ENCODE measurements at regions not wholly inside any gene's neighbourhood (a gene's known extent, or its start where the extent isn't known, plus 50 kb on each side); places are given as distances from the start of the nearest gene placed in this dataset.

- DNase-seq, result no peak
Observed at GRCh38 chr4:153974452-153974851, 185.6 kb upstream of the SFRP2 start.

GRCh38 chr4:153973942-153974341 lies 185.1 kb upstream of the SFRP2 start:
- DNase-seq, result no peak

GRCh38 chr4:153971899-153972298 lies 183.0 kb upstream of the SFRP2 start:
- no peak for DNase-seq

DNA sequence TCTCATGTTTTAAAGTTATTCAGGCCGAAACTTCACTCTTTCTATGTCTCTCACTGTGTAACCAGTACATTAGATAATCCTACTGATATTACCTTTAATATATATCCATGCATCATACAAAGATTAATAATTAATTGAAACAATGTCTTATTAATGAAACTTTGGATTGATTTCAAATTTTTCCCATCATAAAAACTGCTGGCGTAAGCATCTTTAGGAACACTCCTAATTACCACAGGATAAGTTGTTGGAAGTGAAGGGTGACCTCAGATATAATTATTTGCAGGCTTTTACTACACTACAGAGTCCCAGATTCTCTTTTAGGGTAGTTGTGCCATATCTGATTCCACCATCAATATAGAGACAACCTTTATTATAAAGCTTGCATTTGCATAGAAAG lies 181.3 kb upstream of the SFRP2 start:
- DNase-seq, result no peak

DNA sequence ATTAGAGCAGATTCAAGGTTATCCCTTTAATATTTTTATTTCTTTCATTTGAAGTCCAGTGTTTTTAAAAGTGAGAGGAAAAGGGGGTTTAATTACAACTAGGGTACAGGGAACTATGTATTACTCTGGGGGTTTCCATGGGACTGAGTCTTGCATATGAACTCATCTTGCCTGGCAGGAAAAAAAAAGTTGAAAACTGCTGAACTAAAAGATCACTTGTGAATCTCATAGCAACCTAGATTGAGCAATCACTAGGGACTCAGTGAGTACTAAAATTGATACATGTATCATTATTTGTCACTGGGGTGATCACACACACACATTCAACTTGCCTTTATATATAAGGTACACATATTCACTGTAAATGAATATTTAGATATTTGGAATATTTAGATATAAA lies 180.7 kb upstream of the SFRP2 start:
- DNase-seq, result no peak

- no peak for DNase-seq
Observed at GRCh38 chr4:153966641-153967040, 177.8 kb upstream of the SFRP2 start.

DNA sequence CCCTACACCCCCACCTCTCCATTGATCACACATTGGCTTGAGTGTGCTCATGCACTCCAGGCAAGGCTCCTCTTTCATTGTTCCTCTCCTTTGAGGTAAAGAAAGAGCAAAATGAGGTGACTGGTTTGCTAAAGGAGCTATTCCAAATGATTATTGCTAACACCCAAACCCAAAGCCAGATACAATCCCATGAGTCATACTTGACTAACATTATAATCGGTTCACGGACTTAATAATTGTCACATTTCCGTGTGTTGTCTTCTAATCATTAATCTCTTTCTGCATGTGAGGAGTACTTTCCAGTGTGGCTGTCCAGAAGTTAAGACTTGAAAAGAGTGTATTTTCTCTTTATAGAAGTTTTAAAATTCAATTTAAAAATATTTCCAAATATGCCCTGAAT lies 174.3 kb upstream of the SFRP2 start:
- DNase-seq, result no peak

- no peak for DNase-seq
Observed at GRCh38 chr4:153962311-153963039, 173.6 kb upstream of the SFRP2 start.

- no peak for DNase-seq
Observed at GRCh38 chr4:153955327-153955726, 166.4 kb upstream of the SFRP2 start.

- DNase-seq, result no peak
Observed at GRCh38 chr4:153954654-153955053, 165.8 kb upstream of the SFRP2 start.

DNA sequence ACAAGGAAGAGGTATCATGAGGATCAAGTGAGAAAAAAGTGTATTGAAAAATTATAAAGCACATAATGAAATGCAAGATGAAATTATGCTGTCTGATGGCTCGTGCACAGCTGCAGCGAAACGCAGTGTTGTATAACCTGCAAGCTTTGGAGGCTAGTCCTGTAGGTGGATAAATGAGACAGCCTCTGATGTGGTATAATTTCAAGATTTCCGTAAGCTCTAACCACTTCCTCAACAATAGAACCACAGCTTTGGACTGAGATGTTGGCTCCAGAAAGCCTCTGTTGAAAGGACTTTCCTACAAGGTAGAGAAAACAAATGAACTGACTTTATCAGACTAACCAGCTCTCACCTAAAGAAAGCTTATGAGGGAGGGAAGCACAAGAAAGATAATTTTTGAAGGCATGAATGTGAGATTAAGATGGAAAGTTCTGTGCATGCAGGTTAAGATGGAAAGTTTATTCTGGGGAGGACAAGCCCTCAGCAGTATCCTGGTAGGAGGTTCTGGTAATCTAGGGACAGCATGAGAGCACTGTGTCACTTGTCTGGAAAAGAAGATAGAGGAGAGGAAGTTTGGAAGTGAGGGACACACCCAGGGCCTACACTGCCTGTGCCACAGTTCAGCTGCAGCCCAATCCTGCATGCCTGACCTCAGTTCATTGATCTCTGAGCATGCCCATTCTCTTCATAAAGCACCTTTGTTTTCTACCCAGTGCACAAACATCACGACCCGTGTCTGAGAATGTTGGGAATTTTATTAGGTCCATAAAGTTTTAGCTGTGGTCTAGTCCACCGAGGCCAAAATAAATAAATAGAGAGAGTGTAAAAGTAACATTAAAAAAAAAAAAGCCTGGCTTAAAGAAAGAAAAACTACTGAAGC lies 161.5 kb upstream of the SFRP2 start:
- no peak for DNase-seq

- no peak for DNase-seq
Observed at GRCh38 chr4:153948041-153948440, 159.2 kb upstream of the SFRP2 start.

- DNase-seq, result no peak
Observed at GRCh38 chr4:153947124-153947523, 158.2 kb upstream of the SFRP2 start.

GRCh38 chr4:153945704-153946103 lies 156.8 kb upstream of the SFRP2 start:
- DNase-seq, result no peak

- DNase-seq, result no peak
Observed at GRCh38 chr4:153943738-153944415, 155.0 kb upstream of the SFRP2 start.

GRCh38 chr4:153940916-153941315 lies 152.0 kb upstream of the SFRP2 start:
- DNase-seq, result no peak

- DNase-seq, result no peak
Observed at GRCh38 chr4:153939570-153939969, 150.7 kb upstream of the SFRP2 start.

- DNase-seq, result no peak
Observed at GRCh38 chr4:153938994-153939393, 150.1 kb upstream of the SFRP2 start.

- no peak for DNase-seq
Observed at GRCh38 chr4:153937289-153937688, 148.4 kb upstream of the SFRP2 start.

GRCh38 chr4:153936121-153936520 lies 147.2 kb upstream of the SFRP2 start:
- no peak for DNase-seq

- no peak for DNase-seq
Observed at GRCh38 chr4:153934688-153935017, 145.8 kb upstream of the SFRP2 start.

- DNase-seq, result no peak
Observed at GRCh38 chr4:153933915-153934687, 145.2 kb upstream of the SFRP2 start.

DNA sequence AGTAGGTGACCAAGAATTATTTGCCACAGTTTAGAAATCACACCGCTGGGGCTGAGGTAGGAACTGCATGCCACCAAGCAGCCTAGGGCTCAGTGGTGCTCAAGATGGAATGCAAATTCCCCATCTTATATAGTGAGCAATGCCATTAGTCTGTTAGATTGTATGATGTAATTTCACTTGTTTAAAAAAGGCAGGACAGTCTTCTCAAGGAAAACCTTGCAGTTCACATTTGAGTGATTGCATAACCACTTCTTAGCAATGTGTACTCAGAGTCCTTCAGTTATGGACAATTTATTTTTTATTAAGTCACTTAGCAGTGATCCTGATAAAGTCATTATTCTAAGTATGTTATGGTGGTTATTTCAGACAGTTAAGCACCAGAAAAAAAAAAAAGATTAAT lies 142.9 kb upstream of the SFRP2 start:
- DNase-seq, result no peak

Measured in NCI-H526 (cell line).